ENCODE measurements at regions not wholly inside any gene's neighbourhood (a gene's known extent, or its start where the extent isn't known, plus 50 kb on each side); places are given as distances from the start of the nearest gene placed in this dataset.

DNA sequence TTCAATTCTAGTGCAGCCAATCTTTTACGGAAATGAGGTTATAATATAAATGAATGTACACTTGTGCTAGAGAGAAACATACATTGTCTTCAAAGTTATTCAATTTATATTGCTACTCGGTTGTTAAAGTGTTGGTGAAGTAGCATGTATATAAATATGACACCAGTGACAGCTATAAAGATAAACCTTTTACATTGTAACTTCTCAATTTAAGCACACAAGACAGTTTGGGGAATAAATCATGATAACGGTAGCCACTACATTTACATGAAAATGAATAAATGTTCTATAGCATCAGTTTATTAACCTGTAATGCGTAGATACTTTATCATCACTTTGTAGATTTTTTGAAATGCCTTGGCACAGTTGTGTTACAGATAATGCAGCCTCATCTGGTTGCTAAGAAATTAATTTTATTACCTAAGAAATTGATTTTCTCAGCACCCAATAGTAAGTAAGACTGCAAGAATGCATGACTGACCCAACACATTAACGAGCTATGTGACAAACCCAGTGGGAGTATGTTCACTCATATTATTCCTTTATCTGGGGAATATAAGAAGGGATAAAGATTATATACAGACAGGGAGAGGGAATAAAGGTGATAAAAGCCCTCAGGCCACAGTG lies 283.9 kb upstream of the NPVF start:
- H3K27ac ChIP-seq (ENCODE audit: low read length), result no peak overlapping the region
- H3K4me2 ChIP-seq (ENCODE audit: low read length), result no peak overlapping the region
- H3F3A ChIP-seq (ENCODE audit: insufficient read depth, low read length, poor library complexity, severe bottlenecking), result no peaks in the 10 kb centered on the region
- H3K27me3 ChIP-seq (ENCODE audit: insufficient read depth, low read depth, low read length), result no peaks in the 10 kb centered on the region
- no peak overlapping the region for H2AFZ ChIP-seq (ENCODE audit: low read depth, low read length)
- no peaks in the 10 kb centered on the region for H3K9me3 ChIP-seq (ENCODE audit: low read length)
- no peaks in the 10 kb centered on the region for H3K9me2 ChIP-seq (ENCODE audit: insufficient read depth, low read length)
- H3K79me2 ChIP-seq (replicated peaks; ENCODE audit: insufficient read depth, low read length), result no peaks in the 10 kb centered on the region
- H3K4me3 ChIP-seq (ENCODE audit: low read length), result no peak overlapping the region
- H3K9ac ChIP-seq (ENCODE audit: low read length), result no peak overlapping the region
- no peak for TF ChIP-seq SMC3 (conservative IDR thresholded peaks at IDR 0.05; ENCODE audit: poor library complexity)
- TF ChIP-seq, protein P1, sequence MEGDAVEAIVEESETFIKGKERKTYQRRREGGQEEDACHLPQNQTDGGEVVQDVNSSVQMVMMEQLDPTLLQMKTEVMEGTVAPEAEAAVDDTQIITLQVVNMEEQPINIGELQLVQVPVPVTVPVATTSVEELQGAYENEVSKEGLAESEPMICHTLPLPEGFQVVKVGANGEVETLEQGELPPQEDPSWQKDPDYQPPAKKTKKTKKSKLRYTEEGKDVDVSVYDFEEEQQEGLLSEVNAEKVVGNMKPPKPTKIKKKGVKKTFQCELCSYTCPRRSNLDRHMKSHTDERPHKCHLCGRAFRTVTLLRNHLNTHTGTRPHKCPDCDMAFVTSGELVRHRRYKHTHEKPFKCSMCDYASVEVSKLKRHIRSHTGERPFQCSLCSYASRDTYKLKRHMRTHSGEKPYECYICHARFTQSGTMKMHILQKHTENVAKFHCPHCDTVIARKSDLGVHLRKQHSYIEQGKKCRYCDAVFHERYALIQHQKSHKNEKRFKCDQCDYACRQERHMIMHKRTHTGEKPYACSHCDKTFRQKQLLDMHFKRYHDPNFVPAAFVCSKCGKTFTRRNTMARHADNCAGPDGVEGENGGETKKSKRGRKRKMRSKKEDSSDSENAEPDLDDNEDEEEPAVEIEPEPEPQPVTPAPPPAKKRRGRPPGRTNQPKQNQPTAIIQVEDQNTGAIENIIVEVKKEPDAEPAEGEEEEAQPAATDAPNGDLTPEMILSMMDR (IDR thresholded peaks at IDR 0.05; ENCODE audit: poor library complexity, severe bottlenecking), result no peak
- no peaks in the 10 kb centered on the region for H3K36me3 ChIP-seq (ENCODE audit: insufficient read depth, low read length)
- no peaks in the 10 kb centered on the region for H4K20me1 ChIP-seq (ENCODE audit: insufficient read depth)

DNA sequence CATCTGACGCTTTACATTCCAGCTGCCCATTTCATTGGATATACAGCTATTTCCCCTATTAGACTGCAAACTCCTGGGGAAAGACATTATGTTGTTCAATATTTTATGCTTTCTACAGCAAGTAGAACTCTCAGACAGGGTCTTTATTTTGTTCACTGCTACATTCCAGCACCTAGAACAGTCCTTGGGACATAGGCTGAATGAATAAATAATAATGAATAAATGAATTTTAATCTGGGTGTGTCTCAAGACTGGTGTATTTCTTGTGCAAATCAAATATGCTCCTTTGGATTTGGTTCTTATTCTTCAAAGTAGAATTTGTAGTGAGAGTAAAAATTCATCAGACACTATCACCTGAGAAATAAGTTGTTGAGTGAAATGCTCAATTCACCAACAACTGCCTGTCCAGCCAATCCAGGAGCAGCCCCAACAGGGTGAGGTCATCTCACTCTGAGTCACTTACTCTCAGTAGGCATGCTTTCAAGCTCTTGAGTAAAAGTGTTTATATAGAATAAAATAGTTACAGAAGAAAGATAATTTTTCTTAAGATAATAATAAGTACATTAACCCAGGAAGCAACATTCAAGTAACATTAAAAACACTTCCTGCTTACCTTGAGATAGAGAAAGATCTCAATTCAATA lies 287.5 kb upstream of the NPVF start:
- no peaks in the 10 kb centered on the region for H3K36me3 ChIP-seq (ENCODE audit: insufficient read depth, low read length)
- no peak overlapping the region for H3K4me2 ChIP-seq (ENCODE audit: low read length)
- no peak overlapping the region for H2AFZ ChIP-seq (ENCODE audit: low read depth, low read length)
- H4K20me1 ChIP-seq (ENCODE audit: insufficient read depth), result no peaks in the 10 kb centered on the region
- H3K4me3 ChIP-seq (ENCODE audit: low read length), result no peak overlapping the region
- no peak for TF ChIP-seq MXI1 (conservative IDR thresholded peaks at IDR 0.05; ENCODE audit: poor library complexity, severe bottlenecking)
- H3K27ac ChIP-seq (ENCODE audit: low read length), result no peak overlapping the region
- no peaks in the 10 kb centered on the region for H3K79me2 ChIP-seq (replicated peaks; ENCODE audit: insufficient read depth, low read length)
- H3K9me2 ChIP-seq (ENCODE audit: insufficient read depth, low read length), result no peaks in the 10 kb centered on the region
- H3F3A ChIP-seq (ENCODE audit: insufficient read depth, low read length, poor library complexity, severe bottlenecking), result no peaks in the 10 kb centered on the region
- no peaks in the 10 kb centered on the region for H3K9me3 ChIP-seq (ENCODE audit: low read length)
- H3K27me3 ChIP-seq (ENCODE audit: insufficient read depth, low read depth, low read length), result no peaks in the 10 kb centered on the region
- H3K9ac ChIP-seq (ENCODE audit: low read length), result no peak overlapping the region

DNA sequence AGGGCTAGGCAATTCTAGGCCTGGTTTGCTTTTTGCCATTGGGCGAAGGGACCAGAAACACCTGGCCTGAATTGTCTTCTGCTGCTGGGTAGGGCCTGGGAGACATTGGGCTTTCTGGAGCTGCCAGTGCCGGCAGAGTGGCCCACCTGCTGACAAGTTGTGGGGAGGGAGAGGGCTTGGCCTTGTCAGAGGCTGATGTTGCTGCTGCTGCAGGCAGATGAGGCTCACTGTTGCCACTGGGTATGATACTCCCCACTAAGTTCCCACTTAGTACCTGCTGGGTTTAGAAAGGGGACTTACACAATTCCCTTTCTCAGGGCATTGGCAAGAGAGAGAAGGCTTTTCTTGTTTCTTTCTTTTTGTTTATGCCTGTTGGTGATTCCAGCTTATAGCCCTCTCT lies 289.6 kb upstream of the NPVF start:
- Histone ChIP-seq H3K27me3 (ENCODE audit: insufficient read depth, low read depth, low read length) (no peaks in the 10 kb centered on the region), H3K9me3 (ENCODE audit: low read length) (no peaks in the 10 kb centered on the region), H3K79me2 (replicated peaks; ENCODE audit: insufficient read depth, low read length) (no peaks in the 10 kb centered on the region), H3K9ac (ENCODE audit: low read length) (no peak overlapping the region), H3K4me3 (ENCODE audit: low read length) (no peak overlapping the region), H3F3A (ENCODE audit: insufficient read depth, low read length, poor library complexity, severe bottlenecking) (no peaks in the 10 kb centered on the region), H2AFZ (ENCODE audit: low read depth, low read length) (no peak overlapping the region), H4K20me1 (ENCODE audit: insufficient read depth) (no peaks in the 10 kb centered on the region), H3K4me2 (ENCODE audit: low read length) (no peak overlapping the region), H3K27ac (ENCODE audit: low read length) (no peak overlapping the region), H3K9me2 (ENCODE audit: insufficient read depth, low read length) (no peaks in the 10 kb centered on the region), H3K36me3 (ENCODE audit: insufficient read depth, low read length) (no peaks in the 10 kb centered on the region)
- TF ChIP-seq TAF1 (IDR thresholded peaks at IDR 0.05; ENCODE audit: low read depth), result no peak
- no peak for TF ChIP-seq SMC3 (conservative IDR thresholded peaks at IDR 0.05; ENCODE audit: poor library complexity)
- TF ChIP-seq MXI1 (conservative IDR thresholded peaks at IDR 0.05; ENCODE audit: poor library complexity, severe bottlenecking), result no peak
- no peak for TF ChIP-seq POLR2AphosphoS5 (IDR thresholded peaks at IDR 0.05)
- no peak for TF ChIP-seq RAD21 (conservative IDR thresholded peaks at IDR 0.05)
- TF ChIP-seq, protein P2, sequence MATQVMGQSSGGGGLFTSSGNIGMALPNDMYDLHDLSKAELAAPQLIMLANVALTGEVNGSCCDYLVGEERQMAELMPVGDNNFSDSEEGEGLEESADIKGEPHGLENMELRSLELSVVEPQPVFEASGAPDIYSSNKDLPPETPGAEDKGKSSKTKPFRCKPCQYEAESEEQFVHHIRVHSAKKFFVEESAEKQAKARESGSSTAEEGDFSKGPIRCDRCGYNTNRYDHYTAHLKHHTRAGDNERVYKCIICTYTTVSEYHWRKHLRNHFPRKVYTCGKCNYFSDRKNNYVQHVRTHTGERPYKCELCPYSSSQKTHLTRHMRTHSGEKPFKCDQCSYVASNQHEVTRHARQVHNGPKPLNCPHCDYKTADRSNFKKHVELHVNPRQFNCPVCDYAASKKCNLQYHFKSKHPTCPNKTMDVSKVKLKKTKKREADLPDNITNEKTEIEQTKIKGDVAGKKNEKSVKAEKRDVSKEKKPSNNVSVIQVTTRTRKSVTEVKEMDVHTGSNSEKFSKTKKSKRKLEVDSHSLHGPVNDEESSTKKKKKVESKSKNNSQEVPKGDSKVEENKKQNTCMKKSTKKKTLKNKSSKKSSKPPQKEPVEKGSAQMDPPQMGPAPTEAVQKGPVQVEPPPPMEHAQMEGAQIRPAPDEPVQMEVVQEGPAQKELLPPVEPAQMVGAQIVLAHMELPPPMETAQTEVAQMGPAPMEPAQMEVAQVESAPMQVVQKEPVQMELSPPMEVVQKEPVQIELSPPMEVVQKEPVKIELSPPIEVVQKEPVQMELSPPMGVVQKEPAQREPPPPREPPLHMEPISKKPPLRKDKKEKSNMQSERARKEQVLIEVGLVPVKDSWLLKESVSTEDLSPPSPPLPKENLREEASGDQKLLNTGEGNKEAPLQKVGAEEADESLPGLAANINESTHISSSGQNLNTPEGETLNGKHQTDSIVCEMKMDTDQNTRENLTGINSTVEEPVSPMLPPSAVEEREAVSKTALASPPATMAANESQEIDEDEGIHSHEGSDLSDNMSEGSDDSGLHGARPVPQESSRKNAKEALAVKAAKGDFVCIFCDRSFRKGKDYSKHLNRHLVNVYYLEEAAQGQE (IDR thresholded peaks at IDR 0.05; ENCODE audit: borderline replicate concordance), result no peak
- TF ChIP-seq, protein P1 (IDR thresholded peaks at IDR 0.05; ENCODE audit: poor library complexity, severe bottlenecking), result no peak
- no peak for TF ChIP-seq EP300 (conservative IDR thresholded peaks at IDR 0.05; ENCODE audit: poor library complexity, severe bottlenecking)
- TF ChIP-seq EZH2 (IDR thresholded peaks at IDR 0.05; ENCODE audit: borderline replicate concordance, insufficient read depth, low read length, poor library complexity, severe bottlenecking), result no peak

Data from neural cell (in vitro differentiated cells).